GM18519 (cell line): ENCODE measurements at regions not wholly inside any gene's neighbourhood (a gene's known extent, or its start where the extent isn't known, plus 50 kb on each side); places are given as distances from the start of the nearest gene placed in this dataset.

Experiments
- ATAC-seq: cut with Tn5 transposase; IDR thresholded peaks from one replicate; pipeline ENCODE4 v1.9.1; 2021; ENCODE audit warnings: mild to moderate bottlenecking, moderate library complexity; ENCODE audit not compliant: unreplicated experiment, low FRiP score

GRCh38 chr5:148912714-148913398, 86.4 kb downstream of the ADRB2 start:
- ATAC-seq: no peak

GRCh38 chr5:148913493-148913892, 87.1 kb downstream of the ADRB2 start:
- ATAC-seq: no peak

GRCh38 chr5:148913985-148914431, 87.6 kb downstream of the ADRB2 start:
- ATAC-seq: no peak

GRCh38 chr5:148915224-148915817, 88.9 kb downstream of the ADRB2 start:
- ATAC-seq: no peak

GRCh38 chr5:148920646-148921288, 94.4 kb downstream of the ADRB2 start:
- ATAC-seq: no peak

- no peak for ATAC-seq
Observed at GRCh38 chr5:148921350-148921749, 94.9 kb downstream of the ADRB2 start.

GRCh38 chr5:148922606-148923005, 96.2 kb downstream of the ADRB2 start:
- peak; percentile 56 for ATAC-seq

GRCh38 chr5:148923023-148923422, 96.6 kb downstream of the ADRB2 start:
- ATAC-seq: no peak

- no peak for ATAC-seq
Observed at GRCh38 chr5:148924817-148925216, 98.4 kb downstream of the ADRB2 start.

- ATAC-seq: no peak
Observed at GRCh38 chr5:148926207-148926606, 99.8 kb downstream of the ADRB2 start.

- ATAC-seq: no peak
Observed at GRCh38 chr5:148927307-148927946, 101.0 kb downstream of the ADRB2 start.

- ATAC-seq: no peak
Observed at GRCh38 chr5:148928141-148928540, 101.7 kb downstream of the ADRB2 start.

GRCh38 chr5:148931453-148932057, 105.1 kb downstream of the ADRB2 start:
- ATAC-seq: no peak

GRCh38 chr5:148932355-148932935, 106.0 kb downstream of the ADRB2 start:
- ATAC-seq: no peak

- no peak for ATAC-seq
Observed at GRCh38 chr5:148933903-148934432, 107.6 kb downstream of the ADRB2 start.

GRCh38 chr5:148934895-148935400, 108.5 kb downstream of the ADRB2 start:
- no peak for ATAC-seq

- ATAC-seq: no peak
Observed at GRCh38 chr5:148937239-148937638, 110.8 kb downstream of the ADRB2 start.

GRCh38 chr5:148937830-148938521, 111.6 kb downstream of the ADRB2 start:
- ATAC-seq: no peak

GRCh38 chr5:148938522-148938882, 112.1 kb downstream of the ADRB2 start:
- ATAC-seq: no peak

- ATAC-seq: no peak
Observed at GRCh38 chr5:148939676-148940075, 113.3 kb downstream of the ADRB2 start.
